Activated naive CD4-positive, alpha-beta T cell treated with Interleukin-2 at 50 U/mL for 16 hours (primary cell): ENCODE measurements at regions not wholly inside any gene's neighbourhood (a gene's known extent, or its start where the extent isn't known, plus 50 kb on each side); places are given as distances from the start of the nearest gene placed in this dataset.

Source experiments
- DNase-seq: peaks from one replicate; pipeline ENCODE4 v3.0.0-alpha.2; 2020

- no peak for DNase-seq
Measured at GRCh38 chr9:18235181-18235908, 238.6 kb upstream of the ADAMTSL1 start.

GRCh38 chr9:18236336-18236735 is 237.6 kb upstream of the ADAMTSL1 start:
- no peak for DNase-seq

GRCh38 chr9:18237776-18238175 is 236.2 kb upstream of the ADAMTSL1 start:
- no peak for DNase-seq

GRCh38 chr9:18238254-18238653 is 235.7 kb upstream of the ADAMTSL1 start:
- no peak for DNase-seq

- no peak for DNase-seq
Measured at GRCh38 chr9:18238752-18239447, 235.1 kb upstream of the ADAMTSL1 start.

GRCh38 chr9:18240213-18240612 is 233.7 kb upstream of the ADAMTSL1 start:
- no peak for DNase-seq

GRCh38 chr9:18245911-18246310 is 228.0 kb upstream of the ADAMTSL1 start:
- DNase-seq: no peak

GRCh38 chr9:18250053-18250452 is 223.9 kb upstream of the ADAMTSL1 start:
- no peak for DNase-seq

GRCh38 chr9:18253950-18254349 is 220.0 kb upstream of the ADAMTSL1 start:
- DNase-seq: no peak

- peak; percentile 64 for DNase-seq
Measured at GRCh38 chr9:18255158-18255629, 218.8 kb upstream of the ADAMTSL1 start.

GRCh38 chr9:18255747-18256146 is 218.2 kb upstream of the ADAMTSL1 start:
- no peak for DNase-seq

- no peak for DNase-seq
Measured at GRCh38 chr9:18256568-18256967, 217.4 kb upstream of the ADAMTSL1 start.

- no peak for DNase-seq
Measured at GRCh38 chr9:18260521-18260920, 213.4 kb upstream of the ADAMTSL1 start.

GRCh38 chr9:18261181-18261580 is 212.8 kb upstream of the ADAMTSL1 start:
- DNase-seq: no peak

- no peak for DNase-seq
Measured at GRCh38 chr9:18263377-18263776, 210.6 kb upstream of the ADAMTSL1 start.

- no peak for DNase-seq
Measured at GRCh38 chr9:18268381-18268780, 205.6 kb upstream of the ADAMTSL1 start.

GRCh38 chr9:18269561-18269960 is 204.4 kb upstream of the ADAMTSL1 start:
- DNase-seq: no peak

- DNase-seq: no peak
Measured at GRCh38 chr9:18274693-18275092, 199.3 kb upstream of the ADAMTSL1 start.

- DNase-seq: no peak
Measured at GRCh38 chr9:18275313-18275990, 198.5 kb upstream of the ADAMTSL1 start.

GRCh38 chr9:18281291-18281690 is 192.7 kb upstream of the ADAMTSL1 start:
- no peak for DNase-seq

GRCh38 chr9:18294229-18294628 is 179.7 kb upstream of the ADAMTSL1 start:
- no peak for DNase-seq

- no peak for DNase-seq
Measured at GRCh38 chr9:18296702-18297055, 177.3 kb upstream of the ADAMTSL1 start.

- no peak for DNase-seq
Measured at GRCh38 chr9:18297056-18297841, 176.7 kb upstream of the ADAMTSL1 start.
